ENCODE measurements at regions not wholly inside any gene's neighbourhood (a gene's known extent, or its start where the extent isn't known, plus 50 kb on each side); places are given as distances from the start of the nearest gene placed in this dataset.

DNA sequence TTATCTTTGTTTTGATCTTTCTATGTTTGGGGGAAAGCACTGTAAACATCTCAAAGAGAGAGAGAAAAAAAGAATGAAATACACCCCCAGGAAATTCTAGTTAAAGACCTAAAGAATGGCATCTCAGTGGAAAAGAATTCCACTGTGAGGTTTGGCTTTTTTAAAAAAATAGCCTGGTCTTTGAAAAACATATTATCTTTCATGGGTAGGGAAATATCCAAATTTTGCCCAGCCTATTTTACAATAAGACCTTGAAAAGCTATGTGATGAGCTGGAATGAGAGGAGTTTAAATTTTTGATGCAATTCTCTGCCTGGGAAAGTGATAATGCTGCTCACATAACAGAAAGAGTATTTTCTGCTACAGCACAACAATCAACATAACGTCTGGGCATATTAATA lies 348.1 kb upstream of the WWC1 start:
- TF ChIP-seq EZH2phosphoT487 (conservative IDR thresholded peaks at IDR 0.05; ENCODE audit: low read length): no peak
- TF ChIP-seq, protein P1, sequence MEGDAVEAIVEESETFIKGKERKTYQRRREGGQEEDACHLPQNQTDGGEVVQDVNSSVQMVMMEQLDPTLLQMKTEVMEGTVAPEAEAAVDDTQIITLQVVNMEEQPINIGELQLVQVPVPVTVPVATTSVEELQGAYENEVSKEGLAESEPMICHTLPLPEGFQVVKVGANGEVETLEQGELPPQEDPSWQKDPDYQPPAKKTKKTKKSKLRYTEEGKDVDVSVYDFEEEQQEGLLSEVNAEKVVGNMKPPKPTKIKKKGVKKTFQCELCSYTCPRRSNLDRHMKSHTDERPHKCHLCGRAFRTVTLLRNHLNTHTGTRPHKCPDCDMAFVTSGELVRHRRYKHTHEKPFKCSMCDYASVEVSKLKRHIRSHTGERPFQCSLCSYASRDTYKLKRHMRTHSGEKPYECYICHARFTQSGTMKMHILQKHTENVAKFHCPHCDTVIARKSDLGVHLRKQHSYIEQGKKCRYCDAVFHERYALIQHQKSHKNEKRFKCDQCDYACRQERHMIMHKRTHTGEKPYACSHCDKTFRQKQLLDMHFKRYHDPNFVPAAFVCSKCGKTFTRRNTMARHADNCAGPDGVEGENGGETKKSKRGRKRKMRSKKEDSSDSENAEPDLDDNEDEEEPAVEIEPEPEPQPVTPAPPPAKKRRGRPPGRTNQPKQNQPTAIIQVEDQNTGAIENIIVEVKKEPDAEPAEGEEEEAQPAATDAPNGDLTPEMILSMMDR (IDR thresholded peaks at IDR 0.05; ENCODE audit: insufficient read depth, low read length, poor library complexity, severe bottlenecking): no peak

Measured in SU-DHL-6 (cell line).